ENCODE measurements at regions not wholly inside any gene's neighbourhood (a gene's known extent, or its start where the extent isn't known, plus 50 kb on each side); places are given as distances from the start of the nearest gene placed in this dataset.

GRCh38 chr11:98101329-98101728 is 919.4 kb upstream of the CNTN5 start:
- H3K9me3 Mint-ChIP-seq: no peaks in the 10 kb centered on the region
- TF ChIP-seq CTCF (conservative IDR thresholded peaks at IDR 0.05): no peak
- no peaks in the 10 kb centered on the region for H3K4me1 Mint-ChIP-seq
- Histone ChIP-seq H4K8ac (replicated peaks; ENCODE audit: insufficient read length, low read depth, low read length) (no peak overlapping the region), H3K79me2 (ENCODE audit: insufficient read depth, low read length) (no peaks in the 10 kb centered on the region), H2BK120ac (ENCODE audit: low read depth, low read length, poor library complexity, severe bottlenecking) (no peak overlapping the region), H3K4ac (ENCODE audit: low read depth, low read length) (no peak overlapping the region), H3K9me3 (ENCODE audit: control insufficient read depth, low read depth, low read length) (no peaks in the 10 kb centered on the region), H4K5ac (ENCODE audit: insufficient read length, low read depth, low read length) (no peak overlapping the region), H2BK20ac (ENCODE audit: low read depth, low read length, poor library complexity, severe bottlenecking) (no peak overlapping the region), H3K56ac (ENCODE audit: insufficient read length, low read depth, low read length) (no peak overlapping the region), H3K4me1 (ENCODE audit: insufficient read depth, low read length) (no peaks in the 10 kb centered on the region), H3K14ac (ENCODE audit: insufficient read depth, low read length) (no peak overlapping the region), H2AFZ (ENCODE audit: low read length) (no peak overlapping the region), H2BK12ac (ENCODE audit: insufficient read length, low read depth, low read length) (no peak overlapping the region), H3K9ac (ENCODE audit: extremely low read depth, insufficient read length, low read length) (no peak overlapping the region), H2BK5ac (ENCODE audit: insufficient read length, low read length) (no peak overlapping the region), H3K79me1 (ENCODE audit: insufficient read depth, low read depth, low read length, poor library complexity, severe bottlenecking) (no peaks in the 10 kb centered on the region), H3K4me2 (ENCODE audit: insufficient read depth, insufficient read length, low read length) (no peak overlapping the region), H3K18ac (ENCODE audit: insufficient read length, low read depth, low read length) (no peak overlapping the region), H3K23ac (ENCODE audit: insufficient read length, low read depth, low read length) (no peak overlapping the region), H3K27me3 (ENCODE audit: insufficient read depth, low read length) (no peaks in the 10 kb centered on the region), H4K91ac (ENCODE audit: insufficient read length, low read depth, low read length) (no peak overlapping the region), H3K27ac (ENCODE audit: insufficient read length, low read depth, low read length) (no peak overlapping the region), H3T11ph (ENCODE audit: low read length) (no peak overlapping the region), H2AK5ac (ENCODE audit: insufficient read length, low read length) (no peak overlapping the region), H2BK15ac (ENCODE audit: low read depth, low read length) (no peak overlapping the region), H4K20me1 (ENCODE audit: control insufficient read depth, insufficient read depth, insufficient read length) (no peaks in the 10 kb centered on the region), H3K23me2 (ENCODE audit: insufficient read length, low read depth, low read length, poor library complexity, severe bottlenecking) (no peaks in the 10 kb centered on the region)
- DNase-seq: no peak
- peaks cover 0 to 2% (median 0%) of the 10 kb centered on the region in 3 experiments; a peak in 1 of 7 replicates for H3K36me3 Mint-ChIP-seq (ENCODE audit: insufficient read depth in 1 of 3, low read depth in 3 of 3)
- no peak overlapping the region for H3K4me3 Mint-ChIP-seq
- no peaks in the 10 kb centered on the region for H3K27me3 Mint-ChIP-seq (ENCODE audit: low read depth)
- H3K27ac Mint-ChIP-seq: no peak overlapping the region
- WGBS (ENCODE audit: extremely low coverage, insufficient read length, low lambda C conversion rate): no CpG with 5 or more reads among the region's 1 CpG
